Thyroid gland (tissue), 4 donors: ENCODE measurements at regions not wholly inside any gene's neighbourhood (a gene's known extent, or its start where the extent isn't known, plus 50 kb on each side); places are given as distances from the start of the nearest gene placed in this dataset.

Experiments
- CTCF ChIP-seq, 6 experiments: fragments of 200-600 bp in 3 of 6; fragments of 450-650 bp in 3 of 6; sonication (generic) in 3 of 6; IDR thresholded peaks; one replicate each; pipeline ENCODE4 v1.5.1; 2016 to 2019; ENCODE audit warnings: antibody characterized with exemption in 6 of 6, mild to moderate bottlenecking in 2 of 6, inconsistent platforms in 1 of 6, moderate library complexity in 1 of 6
- POLR2A ChIP-seq, 2 donors: fragments of 450-650 bp; IDR thresholded peaks; one replicate each; pipeline ENCODE4 v1.6.1; 2017; ENCODE audit warnings: antibody characterized with exemption in 2 of 2, mild to moderate bottlenecking in 2 of 2, moderate library complexity in 1 of 2

DNA sequence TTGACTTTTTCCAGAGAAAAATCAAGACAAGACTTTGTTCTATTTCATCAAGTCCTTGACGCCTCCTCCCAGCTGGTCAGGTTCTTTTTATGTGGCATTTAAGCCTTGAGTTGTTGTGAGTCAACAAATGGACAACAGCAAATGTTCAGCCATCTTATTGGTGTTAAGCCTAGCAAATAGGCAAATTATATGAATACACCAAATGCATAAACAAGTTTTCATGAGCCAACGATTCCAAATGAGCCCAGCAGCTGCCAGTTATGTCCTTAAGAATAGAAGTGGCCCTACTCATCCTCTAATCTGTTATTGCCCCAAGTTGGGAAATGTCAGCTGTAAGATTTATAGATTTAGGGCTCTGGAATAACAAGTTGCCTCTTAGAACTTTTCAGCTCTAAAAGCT is 312.0 kb downstream of the SOX4 start:
- TF ChIP-seq CTCF (IDR thresholded peaks at IDR 0.05) (no peak), POLR2A (IDR thresholded peaks at IDR 0.05) (no peak)
